ENCODE measurements at regions not wholly inside any gene's neighbourhood (a gene's known extent, or its start where the extent isn't known, plus 50 kb on each side); places are given as distances from the start of the nearest gene placed in this dataset.

DNA sequence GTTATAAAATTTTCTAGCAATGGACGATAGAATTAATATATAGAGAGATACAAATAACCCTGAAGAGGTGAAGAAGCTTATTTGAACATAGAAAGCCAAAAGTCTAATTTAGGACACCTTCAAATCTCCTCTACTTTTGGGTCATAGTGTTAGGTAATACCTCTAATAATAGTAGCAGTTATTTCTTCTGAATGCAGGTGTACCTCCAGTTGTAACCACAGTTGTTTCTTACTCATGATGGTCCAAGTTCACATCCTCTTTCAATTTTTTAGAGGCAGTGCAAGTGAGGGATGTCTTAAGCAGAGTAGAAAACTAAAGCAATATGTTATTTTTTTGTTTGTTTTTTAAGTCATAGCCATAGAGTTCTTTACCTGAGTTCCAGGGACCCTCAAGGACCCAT is 429.5 kb downstream of the CCDC85A start:
- DNase-seq (ENCODE audit: low spot score): no peak
- Mint-ChIP-seq H3K36me3 (ENCODE audit: low read depth) (peaks cover 1% of the 10 kb centered on the region), H3K4me3 (ENCODE audit: unreplicated experiment) (no peak overlapping the region), H3K4me1 (ENCODE audit: low read depth) (peaks cover 2% of the 10 kb centered on the region), H3K27me3 (ENCODE audit: low read depth) (peaks cover 8% of the 10 kb centered on the region), H3K27ac (ENCODE audit: unreplicated experiment) (no peak overlapping the region), H3K9me3 (ENCODE audit: low read depth) (peaks cover 2% of the 10 kb centered on the region)
- TF ChIP-seq, protein P1, sequence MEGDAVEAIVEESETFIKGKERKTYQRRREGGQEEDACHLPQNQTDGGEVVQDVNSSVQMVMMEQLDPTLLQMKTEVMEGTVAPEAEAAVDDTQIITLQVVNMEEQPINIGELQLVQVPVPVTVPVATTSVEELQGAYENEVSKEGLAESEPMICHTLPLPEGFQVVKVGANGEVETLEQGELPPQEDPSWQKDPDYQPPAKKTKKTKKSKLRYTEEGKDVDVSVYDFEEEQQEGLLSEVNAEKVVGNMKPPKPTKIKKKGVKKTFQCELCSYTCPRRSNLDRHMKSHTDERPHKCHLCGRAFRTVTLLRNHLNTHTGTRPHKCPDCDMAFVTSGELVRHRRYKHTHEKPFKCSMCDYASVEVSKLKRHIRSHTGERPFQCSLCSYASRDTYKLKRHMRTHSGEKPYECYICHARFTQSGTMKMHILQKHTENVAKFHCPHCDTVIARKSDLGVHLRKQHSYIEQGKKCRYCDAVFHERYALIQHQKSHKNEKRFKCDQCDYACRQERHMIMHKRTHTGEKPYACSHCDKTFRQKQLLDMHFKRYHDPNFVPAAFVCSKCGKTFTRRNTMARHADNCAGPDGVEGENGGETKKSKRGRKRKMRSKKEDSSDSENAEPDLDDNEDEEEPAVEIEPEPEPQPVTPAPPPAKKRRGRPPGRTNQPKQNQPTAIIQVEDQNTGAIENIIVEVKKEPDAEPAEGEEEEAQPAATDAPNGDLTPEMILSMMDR (IDR thresholded peaks at IDR 0.05): no peak

DNA sequence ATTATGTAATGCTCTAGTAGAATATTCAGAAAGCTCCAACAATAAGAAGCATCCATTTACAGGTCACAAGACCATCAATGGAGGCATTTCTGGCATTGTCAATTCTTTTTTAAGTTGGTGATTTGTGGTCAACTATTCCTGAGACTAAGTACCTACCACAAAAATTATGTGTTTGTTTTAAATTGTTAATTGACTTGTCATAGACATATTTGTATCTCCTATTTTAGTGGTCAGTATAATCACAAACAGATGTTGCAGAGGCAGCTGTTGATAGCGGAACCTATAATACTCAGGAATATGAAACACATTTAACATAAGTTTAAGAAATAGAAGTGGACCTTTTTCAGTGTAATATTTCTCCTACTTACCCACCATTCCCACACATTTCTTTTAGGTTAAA is 430.1 kb downstream of the CCDC85A start:
- peaks cover 2% of the 10 kb centered on the region for H3K4me1 Mint-ChIP-seq (ENCODE audit: low read depth)
- DNase-seq (ENCODE audit: low spot score): no peak
- no peak overlapping the region for H3K27ac Mint-ChIP-seq (ENCODE audit: unreplicated experiment)
- H3K4me3 Mint-ChIP-seq (ENCODE audit: unreplicated experiment): no peak overlapping the region
- peaks cover 8% of the 10 kb centered on the region for H3K27me3 Mint-ChIP-seq (ENCODE audit: low read depth)
- H3K9me3 Mint-ChIP-seq (ENCODE audit: low read depth): peaks cover 8% of the 10 kb centered on the region
- H3K36me3 Mint-ChIP-seq (ENCODE audit: low read depth): peaks cover 3% of the 10 kb centered on the region
- TF ChIP-seq, protein P1 (IDR thresholded peaks at IDR 0.05): no peak

DNA sequence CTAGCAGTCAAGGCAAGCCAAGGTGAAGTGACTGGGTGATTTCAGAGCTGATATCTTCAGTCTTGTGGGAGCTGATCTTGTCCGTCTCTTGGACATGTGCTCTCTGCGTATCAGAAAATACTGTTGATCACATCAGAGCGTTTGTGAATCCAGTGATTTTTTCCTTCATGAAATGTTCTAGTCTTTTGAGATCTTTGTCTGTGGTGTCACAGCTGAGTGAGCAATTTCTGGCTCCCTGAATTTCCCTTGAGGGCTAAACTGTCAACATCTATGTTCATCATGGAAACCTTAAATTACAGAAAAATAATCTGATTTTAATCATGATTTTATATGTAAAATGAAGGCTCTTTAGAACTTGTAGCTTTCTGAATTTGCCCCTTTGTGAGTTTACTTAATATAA is 432.0 kb downstream of the CCDC85A start:
- Mint-ChIP-seq H3K36me3 (ENCODE audit: low read depth) (peaks cover 3% of the 10 kb centered on the region), H3K9me3 (ENCODE audit: low read depth) (peaks cover 13% of the 10 kb centered on the region), H3K27ac (ENCODE audit: unreplicated experiment) (no peak overlapping the region), H3K27me3 (ENCODE audit: low read depth) (peaks cover 6% of the 10 kb centered on the region), H3K4me3 (ENCODE audit: unreplicated experiment) (no peak overlapping the region), H3K4me1 (ENCODE audit: low read depth) (peaks cover 2% of the 10 kb centered on the region)
- TF ChIP-seq, protein P1 (IDR thresholded peaks at IDR 0.05): no peak
- DNase-seq (ENCODE audit: low spot score): no peak

DNA sequence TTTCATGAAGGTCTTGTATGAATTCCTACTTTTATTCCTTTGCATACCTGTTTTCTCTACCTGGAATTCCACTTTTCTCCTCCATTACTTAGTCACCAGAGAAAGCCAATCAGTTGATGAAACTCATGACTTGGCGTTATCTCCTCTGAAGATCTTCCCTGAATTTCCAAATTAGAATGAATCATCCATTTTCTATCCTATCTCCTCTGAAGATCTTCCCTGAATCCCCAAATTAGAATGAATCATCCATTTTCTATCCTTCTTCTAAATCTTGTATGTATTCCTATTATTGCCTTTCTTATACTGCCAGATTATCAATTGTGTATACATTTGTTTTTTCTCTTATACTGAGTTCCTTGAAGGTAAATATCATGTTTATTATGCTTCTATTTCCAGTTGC is 440.4 kb downstream of the CCDC85A start:
- H3K27me3 Mint-ChIP-seq (ENCODE audit: low read depth): peaks cover 3% of the 10 kb centered on the region
- no peak overlapping the region for H3K4me3 Mint-ChIP-seq (ENCODE audit: unreplicated experiment)
- no peaks in the 10 kb centered on the region for H3K4me1 Mint-ChIP-seq (ENCODE audit: low read depth)
- no peak for DNase-seq (ENCODE audit: low spot score)
- H3K9me3 Mint-ChIP-seq (ENCODE audit: low read depth): peaks cover 2% of the 10 kb centered on the region
- H3K27ac Mint-ChIP-seq (ENCODE audit: unreplicated experiment): no peak overlapping the region
- TF ChIP-seq, protein P1 (IDR thresholded peaks at IDR 0.05): no peak
- no peaks in the 10 kb centered on the region for H3K36me3 Mint-ChIP-seq (ENCODE audit: low read depth)

DNA sequence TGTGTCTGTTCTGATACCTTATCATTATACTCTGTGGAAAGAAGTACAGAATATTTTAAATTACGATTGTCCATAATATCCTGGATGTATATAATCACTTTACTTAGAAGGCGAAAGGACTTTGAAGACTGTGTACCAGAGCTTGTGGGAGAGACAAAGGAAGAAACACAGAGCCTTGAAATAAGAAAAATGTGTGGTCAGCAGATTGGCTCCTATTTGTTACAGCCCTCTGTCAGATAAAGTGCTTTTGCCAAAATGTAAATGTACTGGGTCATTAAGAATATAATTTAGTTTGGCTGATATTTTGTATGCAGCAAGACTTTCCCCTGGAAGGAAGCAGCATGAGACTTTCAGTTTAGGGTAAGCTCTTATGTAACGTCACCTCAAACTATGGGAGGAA is 443.1 kb downstream of the CCDC85A start:
- Mint-ChIP-seq H3K36me3 (ENCODE audit: low read depth) (no peaks in the 10 kb centered on the region), H3K27ac (ENCODE audit: unreplicated experiment) (no peak overlapping the region), H3K9me3 (ENCODE audit: low read depth) (peaks cover 3% of the 10 kb centered on the region), H3K27me3 (ENCODE audit: low read depth) (peaks cover 3% of the 10 kb centered on the region), H3K4me3 (ENCODE audit: unreplicated experiment) (no peak overlapping the region), H3K4me1 (ENCODE audit: low read depth) (no peaks in the 10 kb centered on the region)
- DNase-seq (ENCODE audit: low spot score): no peak
- TF ChIP-seq, protein P1 (IDR thresholded peaks at IDR 0.05): no peak
